GM23248 (cell line): ENCODE measurements at regions not wholly inside any gene's neighbourhood (a gene's known extent, or its start where the extent isn't known, plus 50 kb on each side); places are given as distances from the start of the nearest gene placed in this dataset.
"Not testable (repeated sequence)": the region's sequence is repeated elsewhere in the genome, so short reads cannot be mapped to it uniquely, and the experiment has no call there.

Experiments used
- DNase-seq: peaks from one replicate; pipeline ENCODE4 v3.0.0-alpha.2; 2015
- H2AFZ ChIP-seq: fragments of 200-600 bp; sonication (generic); 2 replicates; pipeline ENCODE4 v1.6.1; 2016; ENCODE audit warnings: antibody characterized with exemption
- H3F3A ChIP-seq: fragments of 200-600 bp; sonication (generic); 2 replicates; pipeline ENCODE4 v1.6.1; 2016; ENCODE audit warnings: mild to moderate bottlenecking, antibody characterized with exemption, mixed run types; ENCODE audit not compliant: insufficient read depth
- H3K27ac ChIP-seq: fragments of 200-600 bp; sonication (generic); 2 replicates; pipeline ENCODE4 v1.5.1; 2016; ENCODE audit warnings: mild to moderate bottlenecking
- H3K27me3 ChIP-seq: fragments of 200-600 bp; sonication (generic); replicated peaks from 2 replicates; pipeline ENCODE4 v1.6.1; 2016; ENCODE audit warnings: mild to moderate bottlenecking; ENCODE audit not compliant: insufficient read depth
- H3K36me3 ChIP-seq: fragments of 200-600 bp; sonication (generic); 2 replicates; pipeline ENCODE4 v1.6.1; 2016; ENCODE audit warnings: low read depth, mild to moderate bottlenecking
- H3K4me1 ChIP-seq: fragments of 200-600 bp; sonication (generic); 2 replicates; pipeline ENCODE4 v1.6.1; 2016; ENCODE audit warnings: mild to moderate bottlenecking; ENCODE audit not compliant: insufficient read depth
- H3K4me2 ChIP-seq: fragments of 200-600 bp; sonication (generic); one replicate; pipeline ENCODE4 v1.6.1; 2016; ENCODE audit warnings: mild to moderate bottlenecking; ENCODE audit not compliant: unreplicated experiment
- H3K4me3 ChIP-seq: fragments of 200-600 bp; sonication (generic); 2 replicates; pipeline ENCODE4 v1.5.1; 2016; ENCODE audit warnings: mild to moderate bottlenecking
- H3K79me2 ChIP-seq: fragments of 200-600 bp; sonication (generic); 2 replicates; pipeline ENCODE4 v1.6.1; 2016; ENCODE audit warnings: mild to moderate bottlenecking; ENCODE audit not compliant: insufficient read depth
- H3K9ac ChIP-seq: fragments of 200-600 bp; sonication (generic); 2 replicates; pipeline ENCODE4 v1.6.1; 2016; ENCODE audit warnings: mild to moderate bottlenecking
- H3K9me2 ChIP-seq: fragments of 200-600 bp; sonication (generic); 2 replicates; pipeline ENCODE4 v1.6.1; 2016; ENCODE audit warnings: mixed run types, mild to moderate bottlenecking, moderate library complexity; ENCODE audit not compliant: insufficient read depth
- H3K9me3 ChIP-seq: fragments of 200-600 bp; sonication (generic); one replicate; pipeline ENCODE4 v1.6.1; 2017; ENCODE audit warnings: low read depth
- H4K20me1 ChIP-seq: fragments of 200-600 bp; sonication (generic); 2 replicates; pipeline ENCODE4 v1.6.0; 2016; ENCODE audit not compliant: insufficient read depth
- EZH2 ChIP-seq: fragments of 200-600 bp; sonication (generic); IDR thresholded peaks from 2 replicates; pipeline ENCODE4 v1.6.1; 2018; ENCODE audit warnings: antibody characterized with exemption, mild to moderate bottlenecking; ENCODE audit not compliant: insufficient read depth, poor library complexity, severe bottlenecking
- EZH2phosphoT487 ChIP-seq: fragments of 200-600 bp; sonication (generic); IDR thresholded peaks from 2 replicates; pipeline ENCODE4 v1.6.1; 2018; ENCODE audit warnings: antibody characterized with exemption, moderate library complexity, mild to moderate bottlenecking, low read depth; ENCODE audit not compliant: insufficient read depth
- WGBS, 2 experiments: methylation state at CpG; one replicate each; pipeline ENCODE4 v1.1.6; 2015 to 2017; ENCODE audit warnings: low lambda C conversion rate in 2 of 2, low coverage in 1 of 2; ENCODE audit errors: missing lambda C conversion rate in 2 of 2; 5-methylcytosine and 5-hydroxymethylcytosine counted together
- in situ Hi-C: fragments of 300-500 bp; cut with MboI; formaldehyde crosslinking; loops from 2 replicates; pipeline ENCODE4 v1.15.0; 2020

- H3K27ac ChIP-seq = no peak overlapping the region
- no peaks in the 10 kb centered on the region for H3F3A ChIP-seq
- in situ Hi-C loops = no loop called here
- H3K79me2 ChIP-seq = no peaks in the 10 kb centered on the region
- TF ChIP-seq EZH2 (no peak), EZH2phosphoT487 (no peak)
- H3K4me3 ChIP-seq = no peak overlapping the region
- H3K9me2 ChIP-seq = no peaks in the 10 kb centered on the region
- no peaks in the 10 kb centered on the region for H3K4me1 ChIP-seq
- H3K27me3 ChIP-seq = no peaks in the 10 kb centered on the region
- no peak overlapping the region for H2AFZ ChIP-seq
- no peaks in the 10 kb centered on the region for H4K20me1 ChIP-seq
- 0 to 2% methylated on average over 1 of the region's 1 CpG for WGBS, 2 experiments
- no peak for DNase-seq
- H3K9me3 ChIP-seq = no peaks in the 10 kb centered on the region
- no peak overlapping the region for H3K4me2 ChIP-seq
- no peaks in the 10 kb centered on the region for H3K36me3 ChIP-seq
- no peak overlapping the region for H3K9ac ChIP-seq
Measured at GRCh38 chr2:155905657-155906056, 426.9 kb downstream of the NR4A2 start.

- TF ChIP-seq EZH2 (no peak), EZH2phosphoT487 (no peak)
- no peaks in the 10 kb centered on the region for H3K4me1 ChIP-seq
- H3K27ac ChIP-seq = no peak overlapping the region
- no peaks in the 10 kb centered on the region for H4K20me1 ChIP-seq
- no peaks in the 10 kb centered on the region for H3K9me3 ChIP-seq
- H3K9ac ChIP-seq = no peak overlapping the region
- WGBS, 2 experiments = 22 to 27% methylated on average over 2 of the region's 2 CpGs
- H2AFZ ChIP-seq = no peak overlapping the region
- no peak for DNase-seq
- no peaks in the 10 kb centered on the region for H3K79me2 ChIP-seq
- H3K9me2 ChIP-seq = no peaks in the 10 kb centered on the region
- no peak overlapping the region for H3K4me2 ChIP-seq
- no peaks in the 10 kb centered on the region for H3F3A ChIP-seq
- no peak overlapping the region for H3K4me3 ChIP-seq
- no peaks in the 10 kb centered on the region for H3K36me3 ChIP-seq
- in situ Hi-C loops = no loop called here
- H3K27me3 ChIP-seq = no peaks in the 10 kb centered on the region
Measured at GRCh38 chr2:155904720-155905119, 427.8 kb downstream of the NR4A2 start.

- 37 to 40% methylated on average over 2 of the region's 2 CpGs for WGBS, 2 experiments
- H3K4me1 ChIP-seq = no peaks in the 10 kb centered on the region
- in situ Hi-C loops = no loop called here
Measured at GRCh38 chr2:155902635-155903034, 429.9 kb downstream of the NR4A2 start.

GRCh38 chr2:155895016-155895415 lies 437.5 kb downstream of the NR4A2 start:
- in situ Hi-C loops = no loop called here
- Histone ChIP-seq H3F3A (no peaks in the 10 kb centered on the region), H3K9me3 (no peaks in the 10 kb centered on the region), H3K4me1 (no peaks in the 10 kb centered on the region), H4K20me1 (no peaks in the 10 kb centered on the region), H3K27me3 (no peaks in the 10 kb centered on the region), H3K4me2 (no peak overlapping the region), H3K36me3 (no peaks in the 10 kb centered on the region), H3K27ac (no peak overlapping the region), H3K79me2 (no peaks in the 10 kb centered on the region), H3K9ac (no peak overlapping the region), H3K9me2 (no peaks in the 10 kb centered on the region), H2AFZ (no peak overlapping the region), H3K4me3 (no peak overlapping the region)
- WGBS, 2 experiments = 4 to 8% methylated on average over 1 of the region's 1 CpG
- TF ChIP-seq EZH2phosphoT487 = no peak
- no peak for TF ChIP-seq EZH2
- no peak for DNase-seq

More at GRCh38 chr2:155902635-155903034, 429.9 kb downstream of the NR4A2 start:
- no peaks in the 10 kb centered on the region for H3K79me2 ChIP-seq
- H4K20me1 ChIP-seq = no peaks in the 10 kb centered on the region
- no peak for DNase-seq
- no peak overlapping the region for H3K27ac ChIP-seq
- H3K4me3 ChIP-seq = no peak overlapping the region
- H3K27me3 ChIP-seq = no peaks in the 10 kb centered on the region
- no peak for TF ChIP-seq EZH2
- no peak for TF ChIP-seq EZH2phosphoT487
- H3K9me2 ChIP-seq = no peaks in the 10 kb centered on the region
- no peak overlapping the region for H2AFZ ChIP-seq
- no peaks in the 10 kb centered on the region for H3K9me3 ChIP-seq
- no peaks in the 10 kb centered on the region for H3K36me3 ChIP-seq
- no peak overlapping the region for H3K4me2 ChIP-seq
- H3K9ac ChIP-seq = no peak overlapping the region
- no peaks in the 10 kb centered on the region for H3F3A ChIP-seq

- H3K27ac ChIP-seq, H3K9me3 ChIP-seq, H3K79me2 ChIP-seq, H3K9ac ChIP-seq, H2AFZ ChIP-seq, in situ Hi-C loops, H3K4me2 ChIP-seq, H3F3A ChIP-seq, H3K36me3 ChIP-seq, H4K20me1 ChIP-seq, H3K4me3 ChIP-seq, DNase-seq, H3K4me1 ChIP-seq, H3K9me2 ChIP-seq, H3K27me3 ChIP-seq: not testable (repeated sequence)
- 24 to 25% methylated on average over 5 of the region's 5 CpGs for WGBS, 2 experiments
Measured at GRCh38 chr2:155880382-155880781, 452.1 kb downstream of the NR4A2 start.

- H4K20me1 ChIP-seq, H3K4me1 ChIP-seq, H3K36me3 ChIP-seq, H2AFZ ChIP-seq, H3K9me2 ChIP-seq, H3K9me3 ChIP-seq, H3K27ac ChIP-seq, H3K79me2 ChIP-seq, H3K4me3 ChIP-seq, H3K27me3 ChIP-seq, H3K4me2 ChIP-seq, DNase-seq, in situ Hi-C loops, H3F3A ChIP-seq, H3K9ac ChIP-seq: not testable (repeated sequence)
- 30 to 35% methylated on average over 5 of the region's 5 CpGs for whole genome bisulfite sequencing, 2 experiments
Measured at GRCh38 chr2:155879900-155880299, 452.6 kb downstream of the NR4A2 start.
